Memory B cell (primary cell): ENCODE measurements at regions not wholly inside any gene's neighbourhood (a gene's known extent, or its start where the extent isn't known, plus 50 kb on each side); places are given as distances from the start of the nearest gene placed in this dataset.

Experiments used
- ATAC-seq: fragments of 150-1000 bp; cut with Tn5 transposase; 2 replicates; pipeline ENCODE4 v1.10.0; 2021; ENCODE audit warnings: low read depth, mild to moderate bottlenecking, moderate library complexity
- DNase-seq, 2 donors: peaks; one replicate each; pipeline ENCODE4 v3.0.0; 2022; ENCODE audit warnings: low spot score in 2 of 2
- H3K27ac Mint-ChIP-seq: one replicate; pipeline ENCODE4 v1.8.0; 2022; ENCODE audit warnings: mild to moderate bottlenecking, moderate library complexity, mixed read lengths
- H3K27me3 Mint-ChIP-seq: one replicate; pipeline ENCODE4 v1.8.0; 2022; ENCODE audit warnings: mixed read lengths
- H3K36me3 Mint-ChIP-seq: one replicate; pipeline ENCODE4 v1.8.0; 2022; ENCODE audit warnings: mild to moderate bottlenecking, mixed read lengths
- H3K4me1 Mint-ChIP-seq: one replicate; pipeline ENCODE4 v1.8.0; 2022; ENCODE audit warnings: mixed read lengths
- H3K4me3 Mint-ChIP-seq: one replicate; pipeline ENCODE4 v1.8.0; 2022; ENCODE audit warnings: mild to moderate bottlenecking, moderate library complexity, mixed read lengths
- H3K9me3 Mint-ChIP-seq: one replicate; pipeline ENCODE4 v1.8.0; 2022; ENCODE audit warnings: mixed read lengths

DNA sequence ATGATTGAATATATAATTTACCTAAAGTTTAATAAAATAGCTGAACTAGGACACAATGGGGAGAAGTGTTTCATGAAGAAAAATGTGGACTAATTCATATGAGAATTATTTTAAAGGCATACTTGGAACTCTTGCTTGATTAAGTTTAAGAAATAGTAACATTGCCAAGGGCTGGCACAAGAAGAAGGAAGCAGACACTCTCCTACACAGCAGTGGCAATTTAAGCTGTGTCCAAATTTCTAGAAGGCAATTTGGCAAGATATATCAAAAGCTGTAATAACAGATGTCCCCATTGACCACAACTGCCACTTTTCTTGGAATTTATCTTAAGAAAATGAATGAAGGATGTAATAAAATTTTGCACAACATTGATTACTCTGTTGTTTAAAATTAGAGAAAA lies 209.5 kb upstream of the S100G start:
- Mint-ChIP-seq H3K27ac (no peak overlapping the region), H3K36me3 (no peaks in the 10 kb centered on the region), H3K27me3 (peaks cover 2% of the 10 kb centered on the region), H3K9me3 (no peaks in the 10 kb centered on the region), H3K4me3 (no peak overlapping the region), H3K4me1 (no peaks in the 10 kb centered on the region)
- no peak for ATAC-seq
- no peak for DNase-seq

DNA sequence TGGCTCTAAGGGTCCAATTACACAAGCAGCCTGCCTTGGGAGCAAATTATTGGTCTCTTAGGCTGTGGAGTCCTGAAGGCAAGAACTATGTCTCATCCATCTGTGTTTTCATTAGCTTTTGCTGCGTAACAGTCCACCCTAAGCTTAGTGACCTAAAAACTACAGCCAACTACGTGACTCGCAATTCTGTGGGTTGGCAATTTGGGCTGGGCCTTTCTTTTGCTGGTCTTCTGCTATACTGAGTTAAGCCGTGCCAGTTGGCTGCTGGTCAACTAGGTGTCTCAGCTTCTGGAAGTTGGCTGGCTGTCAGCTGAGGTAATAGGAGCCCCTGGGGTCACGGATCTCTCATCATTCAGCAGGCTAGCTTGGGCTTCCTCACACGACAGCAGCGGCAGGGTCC lies 205.6 kb upstream of the S100G start:
- no peak for DNase-seq
- H3K4me1 Mint-ChIP-seq = no peaks in the 10 kb centered on the region

DNA sequence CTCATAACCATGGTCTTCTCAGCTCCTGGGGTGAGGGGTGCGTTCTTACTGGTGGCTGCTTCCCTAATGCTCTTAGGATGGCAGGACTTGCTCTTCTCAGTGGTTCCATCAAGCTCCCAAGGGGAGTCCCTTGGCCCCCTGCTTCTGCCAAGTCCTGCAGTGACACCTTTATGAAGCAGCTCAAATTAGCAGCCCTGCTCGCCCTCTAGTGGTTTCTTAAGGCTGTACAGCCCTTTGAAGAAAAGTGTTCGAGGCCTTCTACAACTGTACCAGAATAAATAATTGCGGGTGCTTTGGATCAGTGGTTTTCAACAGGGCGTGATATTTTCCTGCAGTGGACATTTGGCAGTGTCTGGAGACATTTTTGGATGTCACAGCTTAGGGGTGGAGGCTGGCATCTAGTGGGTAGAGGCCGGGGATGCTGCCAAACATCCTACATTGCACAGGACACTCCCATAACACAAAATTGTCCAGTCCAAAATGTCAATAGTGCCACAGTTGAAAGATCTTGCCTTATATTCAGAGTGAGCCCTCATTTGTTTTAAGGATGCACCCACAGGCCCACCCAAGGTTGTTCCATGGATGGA lies 204.7 kb upstream of the S100G start:
- no peak overlapping the region for H3K27ac Mint-ChIP-seq
- peak; percentile 56 for ATAC-seq
- H3K9me3 Mint-ChIP-seq = no peaks in the 10 kb centered on the region

More for the DNA sequence above, 205.6 kb upstream of the S100G start:
- Mint-ChIP-seq H3K36me3 (no peaks in the 10 kb centered on the region), H3K27me3 (no peaks in the 10 kb centered on the region), H3K4me3 (no peak overlapping the region), H3K27ac (no peak overlapping the region), H3K9me3 (no peaks in the 10 kb centered on the region)
- no peak for ATAC-seq

DNA sequence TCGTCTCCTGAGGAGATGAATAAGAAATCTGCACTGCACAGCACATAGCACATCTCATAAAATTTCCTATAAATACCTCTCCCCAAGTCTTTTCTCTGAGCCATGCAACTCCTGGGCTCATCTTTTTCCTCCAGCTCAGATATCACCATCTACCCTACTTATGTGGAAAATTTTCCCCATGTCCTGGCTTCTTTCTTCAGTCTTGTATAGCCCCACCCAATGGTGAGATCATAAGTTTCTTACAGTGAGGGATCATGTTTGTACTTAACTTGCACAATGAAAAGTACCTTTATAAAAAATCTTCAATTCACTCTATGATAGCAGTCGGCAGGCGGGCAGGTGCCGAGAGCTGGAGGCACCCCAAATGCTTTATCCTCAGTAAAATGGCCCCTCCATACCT lies 198.6 kb upstream of the S100G start:
- Mint-ChIP-seq H3K4me1 (no peaks in the 10 kb centered on the region), H3K27ac (no peak overlapping the region), H3K27me3 (peaks cover 4% of the 10 kb centered on the region), H3K4me3 (no peak overlapping the region), H3K9me3 (no peaks in the 10 kb centered on the region), H3K36me3 (no peaks in the 10 kb centered on the region)
- DNase-seq = no peak
- no peak for ATAC-seq

More for the DNA sequence above, 204.7 kb upstream of the S100G start:
- no peak overlapping the region for H3K4me3 Mint-ChIP-seq
- no peaks in the 10 kb centered on the region for H3K36me3 Mint-ChIP-seq
- no peaks in the 10 kb centered on the region for H3K4me1 Mint-ChIP-seq
- peak; percentile 29 to 52 for DNase-seq
- H3K27me3 Mint-ChIP-seq = no peaks in the 10 kb centered on the region

DNA sequence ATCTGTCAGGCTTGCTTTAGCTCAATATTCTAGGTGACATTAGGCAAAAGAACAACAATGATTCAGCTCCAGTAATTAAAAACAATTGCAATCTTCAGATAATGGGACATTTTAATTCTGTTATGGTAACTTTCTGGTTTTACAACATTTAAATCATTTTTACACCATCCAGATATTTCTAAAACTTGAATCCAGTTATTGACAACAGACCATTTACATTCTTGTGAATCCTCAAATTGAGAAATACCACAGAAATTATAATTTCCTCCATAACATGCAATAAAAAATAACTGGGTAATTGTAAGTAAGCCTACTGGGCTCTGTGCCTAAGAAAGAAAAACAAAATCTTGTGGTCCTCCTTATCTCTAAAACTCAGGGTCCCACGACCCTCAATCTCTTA lies 195.0 kb upstream of the S100G start:
- H3K4me3 Mint-ChIP-seq = no peak overlapping the region
- H3K27me3 Mint-ChIP-seq = peaks cover 5% of the 10 kb centered on the region
- ATAC-seq = no peak
- H3K36me3 Mint-ChIP-seq = no peaks in the 10 kb centered on the region
- H3K9me3 Mint-ChIP-seq = no peaks in the 10 kb centered on the region
- no peak for DNase-seq
- H3K27ac Mint-ChIP-seq = no peak overlapping the region
- H3K4me1 Mint-ChIP-seq = no peaks in the 10 kb centered on the region

DNA sequence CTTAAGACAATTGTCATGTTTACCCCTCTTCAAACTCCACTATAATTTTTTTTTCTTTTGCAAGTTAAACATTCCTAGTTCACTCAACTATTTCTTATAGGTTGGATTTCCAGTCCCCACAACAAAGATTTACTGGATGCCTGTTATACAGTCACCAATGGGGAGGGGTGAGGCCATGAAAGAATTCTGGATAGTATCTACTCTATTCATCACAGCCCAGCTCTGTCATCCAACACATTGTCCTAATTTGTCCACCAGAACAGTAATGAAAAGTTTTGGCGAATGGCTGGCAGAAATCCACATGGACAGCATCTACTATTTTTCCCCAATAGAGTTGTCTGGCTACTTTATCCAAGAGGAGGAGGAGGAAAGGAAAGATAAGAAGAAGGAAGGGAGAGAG lies 192.7 kb upstream of the S100G start:
- H3K4me1 Mint-ChIP-seq = no peaks in the 10 kb centered on the region
- H3K36me3 Mint-ChIP-seq = no peaks in the 10 kb centered on the region
- no peak overlapping the region for H3K27ac Mint-ChIP-seq
- ATAC-seq = no peak
- H3K9me3 Mint-ChIP-seq = no peaks in the 10 kb centered on the region
- peaks cover 3% of the 10 kb centered on the region for H3K27me3 Mint-ChIP-seq
- no peak overlapping the region for H3K4me3 Mint-ChIP-seq
- no peak for DNase-seq

DNA sequence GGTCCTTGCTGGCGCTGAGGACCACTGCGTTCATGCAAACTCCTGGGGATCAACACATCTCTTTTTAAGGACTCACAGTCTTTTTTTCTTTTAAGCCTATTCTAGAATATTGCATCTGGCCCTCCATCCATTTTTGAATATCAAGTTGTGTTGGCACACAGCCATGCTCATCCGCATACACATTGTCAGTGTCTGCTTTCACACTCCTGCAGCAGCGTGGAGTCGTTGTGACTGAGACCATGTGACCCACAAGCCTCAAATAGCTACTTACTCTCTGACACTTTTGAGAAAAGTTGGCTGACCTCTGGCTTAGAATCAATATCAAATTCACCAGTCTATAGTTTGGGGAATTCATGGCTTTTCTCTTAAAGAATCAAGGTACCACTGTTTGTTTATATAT lies 191.8 kb upstream of the S100G start:
- no peak overlapping the region for H3K27ac Mint-ChIP-seq
- ATAC-seq = no peak
- no peaks in the 10 kb centered on the region for H3K9me3 Mint-ChIP-seq
- no peak for DNase-seq
- H3K4me3 Mint-ChIP-seq = no peak overlapping the region
- no peaks in the 10 kb centered on the region for H3K4me1 Mint-ChIP-seq
- no peaks in the 10 kb centered on the region for H3K36me3 Mint-ChIP-seq
- H3K27me3 Mint-ChIP-seq = peaks cover 3% of the 10 kb centered on the region

DNA sequence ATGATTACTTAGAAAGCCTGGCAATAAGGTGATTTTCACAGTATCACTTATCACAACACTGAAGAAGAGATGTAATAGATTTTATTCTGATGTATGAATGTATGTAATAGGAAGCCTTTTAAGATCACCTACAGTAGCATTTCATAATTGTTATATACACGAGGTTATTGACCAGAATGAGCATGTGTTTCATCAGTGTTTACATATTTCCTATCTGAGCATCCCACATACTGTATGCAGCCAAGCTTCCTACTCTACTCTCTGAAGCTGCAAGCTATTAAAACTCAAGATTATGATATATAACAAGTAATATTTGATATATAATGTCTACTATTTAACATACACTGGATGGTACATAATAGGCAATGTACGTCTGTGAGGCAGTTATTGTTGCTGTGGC lies 190.9 kb upstream of the S100G start:
- no peaks in the 10 kb centered on the region for H3K4me1 Mint-ChIP-seq
- H3K27me3 Mint-ChIP-seq = peaks cover 3% of the 10 kb centered on the region
- no peaks in the 10 kb centered on the region for H3K36me3 Mint-ChIP-seq
- H3K9me3 Mint-ChIP-seq = no peaks in the 10 kb centered on the region
- no peak overlapping the region for H3K4me3 Mint-ChIP-seq
- H3K27ac Mint-ChIP-seq = no peak overlapping the region
- DNase-seq = no peak
- ATAC-seq = no peak

DNA sequence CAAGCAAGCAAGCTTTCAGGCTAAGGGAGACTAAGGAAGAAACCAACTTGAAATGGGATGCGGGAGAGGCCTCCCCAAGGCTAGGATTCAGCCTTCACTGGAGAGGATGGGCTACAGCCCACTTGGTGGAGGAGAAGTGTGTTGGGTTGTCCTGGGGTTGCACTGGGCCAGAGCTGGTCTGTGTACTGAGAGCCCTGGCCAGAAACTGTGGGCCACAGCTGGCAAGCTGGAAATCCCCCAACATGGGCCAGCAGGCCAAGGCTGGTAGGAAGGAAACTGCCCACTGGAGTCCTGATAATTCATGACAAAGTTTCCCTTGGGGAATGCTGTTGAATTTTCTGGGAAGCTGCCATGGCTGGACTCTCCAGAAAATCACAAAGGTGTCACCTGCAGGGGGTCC lies 188.0 kb upstream of the S100G start:
- peaks cover 5% of the 10 kb centered on the region for H3K27me3 Mint-ChIP-seq
- ATAC-seq = no peak

DNA sequence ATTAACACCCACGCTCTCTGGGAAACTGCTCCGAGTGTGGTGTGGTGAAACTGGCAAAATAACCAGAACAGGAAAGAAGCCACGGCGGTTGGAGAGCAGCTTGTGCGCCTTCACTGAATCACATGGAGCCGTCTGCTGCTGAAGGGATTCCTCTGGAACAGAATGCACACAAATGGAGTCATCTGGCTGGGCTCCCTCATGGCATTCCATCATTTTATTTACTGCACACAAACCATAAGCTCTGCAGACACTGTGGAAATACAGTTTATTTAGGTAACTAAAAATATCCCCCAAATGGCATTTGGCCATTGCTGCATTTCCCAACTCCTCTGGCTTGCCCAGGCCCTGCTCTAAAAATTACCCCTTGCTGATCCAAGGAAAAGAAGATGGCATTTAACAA lies 187.0 kb upstream of the S100G start:
- ATAC-seq = no peak
- Mint-ChIP-seq H3K9me3 (no peaks in the 10 kb centered on the region), H3K27me3 (peaks cover 4% of the 10 kb centered on the region), H3K27ac (no peak overlapping the region), H3K4me1 (no peaks in the 10 kb centered on the region), H3K4me3 (no peak overlapping the region), H3K36me3 (no peaks in the 10 kb centered on the region)
- no peak for DNase-seq

More for the DNA sequence above, 188.0 kb upstream of the S100G start:
- DNase-seq = no peak
- Mint-ChIP-seq H3K9me3 (no peaks in the 10 kb centered on the region), H3K4me3 (no peak overlapping the region), H3K36me3 (no peaks in the 10 kb centered on the region), H3K4me1 (no peaks in the 10 kb centered on the region), H3K27ac (no peak overlapping the region)

DNA sequence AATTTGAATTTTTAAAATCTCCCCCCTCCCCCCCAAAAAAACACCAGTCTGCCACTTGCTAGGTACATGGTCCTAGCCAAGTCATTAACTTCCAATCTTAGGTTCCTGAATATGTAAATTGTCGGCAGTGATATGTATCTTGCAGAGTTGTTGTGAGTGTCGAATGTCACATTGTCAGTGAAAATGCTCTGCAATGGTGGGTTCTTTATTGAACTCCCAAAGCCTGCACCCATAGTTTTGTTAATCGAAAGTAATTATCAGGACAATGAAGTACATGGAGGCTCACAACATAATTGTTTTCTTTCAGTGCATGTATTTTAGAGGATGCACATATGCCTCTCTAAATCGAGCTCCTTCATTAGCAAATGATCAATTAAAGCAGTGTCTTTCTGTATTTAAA lies 185.6 kb upstream of the S100G start:
- Mint-ChIP-seq H3K4me1 (no peaks in the 10 kb centered on the region), H3K9me3 (no peaks in the 10 kb centered on the region), H3K27ac (no peak overlapping the region), H3K36me3 (no peaks in the 10 kb centered on the region), H3K27me3 (peaks cover 8% of the 10 kb centered on the region), H3K4me3 (no peak overlapping the region)
- ATAC-seq = no peak
- no peak for DNase-seq

DNA sequence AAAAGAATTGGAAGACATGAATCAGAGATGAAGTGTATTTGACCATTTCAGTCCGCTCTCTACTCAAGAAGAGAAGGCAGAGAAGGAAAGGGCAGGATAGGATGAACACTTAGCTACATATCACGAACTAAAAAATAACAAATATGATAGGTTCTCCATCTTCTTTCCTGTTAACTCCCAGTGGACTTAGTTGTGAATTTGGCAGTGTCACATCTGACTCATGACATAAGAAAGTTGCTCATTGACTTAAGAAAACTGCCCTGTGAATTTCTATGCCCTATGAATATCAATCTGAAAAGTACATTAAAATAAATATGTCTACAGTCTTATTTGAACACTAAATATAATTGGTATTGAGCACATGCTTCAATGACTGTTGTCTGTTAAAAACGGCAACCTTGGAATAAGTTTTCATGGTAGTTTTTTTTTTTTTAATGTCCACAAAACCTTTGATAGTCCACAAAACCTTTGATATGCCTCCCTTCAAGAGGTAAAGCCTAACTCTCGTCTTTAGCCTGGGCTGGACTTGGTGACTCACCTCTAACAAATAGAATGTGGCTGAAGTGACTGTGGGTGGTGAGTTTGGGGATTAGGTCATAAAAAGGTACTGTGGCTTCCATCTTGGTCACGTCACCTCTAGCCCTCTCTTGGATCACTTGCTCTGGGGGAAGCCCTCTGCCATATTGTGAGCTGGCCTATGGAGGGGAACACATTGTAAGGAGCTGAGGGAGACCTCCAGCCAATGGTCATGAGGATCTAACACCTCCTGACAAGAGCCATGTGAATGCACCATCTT lies 184.7 kb upstream of the S100G start:
- H3K9me3 Mint-ChIP-seq = no peaks in the 10 kb centered on the region
- H3K27ac Mint-ChIP-seq = no peak overlapping the region
- no peaks in the 10 kb centered on the region for H3K36me3 Mint-ChIP-seq
- no peaks in the 10 kb centered on the region for H3K4me1 Mint-ChIP-seq
- no peak for ATAC-seq
- no peak for DNase-seq
- H3K27me3 Mint-ChIP-seq = peaks cover 8% of the 10 kb centered on the region
- H3K4me3 Mint-ChIP-seq = no peak overlapping the region

DNA sequence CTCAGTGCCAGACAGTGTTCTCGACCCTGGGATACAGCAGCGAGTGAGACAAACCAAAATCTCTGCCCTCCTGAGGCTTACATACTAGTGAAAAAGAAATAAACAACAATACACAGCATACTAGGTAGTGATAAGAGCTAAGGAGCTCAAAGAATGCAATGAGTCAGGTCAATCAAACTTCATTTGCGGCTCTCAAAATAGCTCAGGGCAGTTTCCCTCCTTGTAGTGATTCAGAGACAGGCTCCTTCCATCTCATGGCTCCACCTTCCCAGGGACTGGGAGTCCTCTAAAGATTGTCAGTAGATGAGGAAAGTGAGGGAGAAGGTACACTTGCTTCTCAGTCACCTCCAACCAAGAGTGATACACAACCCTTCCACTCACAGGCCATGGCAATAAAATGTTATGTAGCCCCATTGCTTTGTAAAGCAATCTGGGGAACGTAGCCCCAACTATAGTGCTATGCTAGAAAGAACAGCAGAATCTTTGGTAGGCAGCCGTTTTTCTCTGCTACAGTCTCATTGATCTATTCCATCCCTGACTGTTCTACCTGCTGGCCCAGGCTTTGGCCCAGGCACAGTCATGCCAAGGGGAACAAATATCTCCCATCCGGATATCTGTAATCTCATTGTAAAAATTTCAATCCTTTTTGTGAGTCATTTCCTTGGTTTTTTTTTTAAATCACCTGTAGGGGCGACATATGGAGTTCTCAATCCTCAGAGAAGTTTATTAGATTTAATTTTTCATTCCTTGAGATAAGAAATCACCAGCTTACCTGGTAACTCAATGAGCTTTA lies 183.1 kb upstream of the S100G start:
- Mint-ChIP-seq H3K27me3 (peaks cover 8% of the 10 kb centered on the region), H3K4me1 (no peaks in the 10 kb centered on the region), H3K4me3 (no peak overlapping the region), H3K9me3 (no peaks in the 10 kb centered on the region), H3K27ac (no peak overlapping the region), H3K36me3 (no peaks in the 10 kb centered on the region)
- no peak for DNase-seq
- no peak for ATAC-seq

DNA sequence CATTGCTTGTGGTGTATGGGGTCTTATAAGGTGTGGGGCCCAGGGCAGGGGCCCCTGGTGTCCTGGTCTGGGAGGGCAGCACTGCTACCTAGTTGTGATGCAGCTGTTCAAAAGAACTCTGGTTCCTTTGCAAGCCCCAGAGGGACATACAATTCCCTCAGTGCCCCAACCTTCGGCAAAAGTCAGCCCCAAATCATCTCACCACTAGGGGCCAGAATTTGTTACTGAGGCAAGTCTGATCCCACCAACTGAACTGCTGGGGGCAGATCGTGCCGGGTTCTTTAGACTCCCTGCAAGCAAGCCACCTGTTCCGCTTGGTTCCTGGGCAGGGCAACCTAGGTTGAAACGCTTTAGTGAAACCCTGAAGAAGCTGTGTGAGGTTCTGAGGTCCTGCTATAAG lies 180.1 kb upstream of the S100G start:
- H3K27ac Mint-ChIP-seq = no peak overlapping the region

More for the DNA sequence above, 180.1 kb upstream of the S100G start:
- Mint-ChIP-seq H3K4me1 (no peaks in the 10 kb centered on the region), H3K9me3 (no peaks in the 10 kb centered on the region), H3K36me3 (no peaks in the 10 kb centered on the region), H3K4me3 (no peak overlapping the region), H3K27me3 (peaks cover 10% of the 10 kb centered on the region)
- ATAC-seq = no peak
- no peak for DNase-seq
